Natural killer cell (primary cell): ENCODE measurements at regions not wholly inside any gene's neighbourhood (a gene's known extent, or its start where the extent isn't known, plus 50 kb on each side); places are given as distances from the start of the nearest gene placed in this dataset.

Source experiments
- ATAC-seq, 3 donors: fragments of 150-1000 bp in 2 of 3; fragments of 200-7000 bp in 1 of 3; cut with Tn5 transposase; 1 replicate in 1 of 3; 2 replicates in 2 of 3; pipeline ENCODE4 v1.10.0; 2021; ENCODE audit warnings: mild to moderate bottlenecking in 2 of 3, moderate library complexity in 2 of 3
- DNase-seq, 2 donors: peaks; one replicate each; pipeline versions ENCODE4 v3.0.0 to v3.0.0-alpha.2; 2013 to 2021; ENCODE audit warnings: mixed read lengths in 1 of 2
- H3K27ac ChIP-seq: one replicate; pipeline ENCODE4 v1.5.1; 2013; ENCODE audit warnings: mild to moderate bottlenecking, low read length
- H3K27me3 ChIP-seq: one replicate; pipeline ENCODE4 v1.6.1; 2013; ENCODE audit warnings: low read length; ENCODE audit not compliant: control insufficient read depth, insufficient read depth
- H3K36me3 ChIP-seq: one replicate; pipeline ENCODE4 v1.6.1; 2013; ENCODE audit warnings: low read length; ENCODE audit not compliant: control insufficient read depth, insufficient read depth
- H3K4me1 ChIP-seq: one replicate; pipeline ENCODE4 v1.6.1; 2013; ENCODE audit warnings: low read length; ENCODE audit not compliant: control insufficient read depth, insufficient read depth
- H3K4me3 ChIP-seq: one replicate; pipeline ENCODE4 v1.5.1; 2013; ENCODE audit warnings: low read length
- H3K9me3 ChIP-seq: one replicate; pipeline ENCODE4 v1.6.1; 2013; ENCODE audit warnings: low read length; ENCODE audit not compliant: control insufficient read depth, insufficient read depth
- H3K27ac Mint-ChIP-seq, 2 donors: one replicate each; pipeline ENCODE4 v1.8.0; 2022; ENCODE audit warnings: mild to moderate bottlenecking in 2 of 2, mixed read lengths in 2 of 2, moderate library complexity in 1 of 2
- H3K27me3 Mint-ChIP-seq, 2 donors: one replicate each; pipeline ENCODE4 v1.8.0; 2022; ENCODE audit warnings: low read depth in 2 of 2, mixed read lengths in 2 of 2
- H3K36me3 Mint-ChIP-seq: one replicate; pipeline ENCODE4 v1.8.0; 2022; ENCODE audit warnings: mixed read lengths
- H3K4me1 Mint-ChIP-seq, 2 donors: one replicate each; pipeline ENCODE4 v1.8.0; 2022; ENCODE audit warnings: mixed read lengths in 2 of 2
- H3K4me3 Mint-ChIP-seq: one replicate; pipeline ENCODE4 v1.8.0; 2022; ENCODE audit warnings: mild to moderate bottlenecking, moderate library complexity, mixed read lengths
- H3K9me3 Mint-ChIP-seq, 2 donors: one replicate each; pipeline ENCODE4 v1.8.0; 2022; ENCODE audit warnings: mixed read lengths in 2 of 2
- WGBS: methylation state at CpG from one replicate; pipeline ENCODE4 v1.1.7; 2013; ENCODE audit warnings: missing lambda C conversion rate; ENCODE audit not compliant: insufficient coverage; 5-methylcytosine and 5-hydroxymethylcytosine counted together
- intact Hi-C: fragments of 100-400 bp; cut with micrococcal nuclease; formaldehyde crosslinking; loops from one replicate; pipeline ENCODE4 v1.14.2; 2022
- TF ChIP-seq, protein P1 (sequence below): fragments of 200-600 bp; IDR thresholded peaks from one replicate; pipeline ENCODE4 v1.8.0; 2022; ENCODE audit warnings: antibody characterized with exemption

DNA sequence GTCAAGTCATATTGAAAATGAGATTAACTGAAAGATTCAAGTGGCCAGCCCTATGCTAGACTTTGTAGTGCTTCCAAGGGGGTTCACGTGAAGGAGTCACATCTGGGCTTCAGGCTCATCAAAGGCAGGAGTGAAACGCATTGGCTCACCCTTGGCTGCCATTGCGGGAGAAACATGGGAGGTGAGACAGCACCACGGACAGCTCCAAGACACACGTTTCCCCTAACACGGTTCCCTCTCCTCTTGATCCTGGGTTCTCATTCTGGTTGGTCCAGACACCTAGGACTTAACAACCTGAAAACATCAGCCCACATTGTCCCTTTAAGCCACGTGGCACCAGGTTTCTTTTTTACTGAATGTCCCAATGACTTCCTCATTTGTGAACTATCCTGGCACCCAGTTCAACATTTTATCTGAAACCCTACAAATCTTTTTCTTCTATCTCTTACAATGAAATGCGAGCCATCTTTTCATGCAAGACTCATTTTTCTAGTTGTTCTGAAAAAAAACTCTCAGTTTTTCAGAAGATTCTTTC is 279.0 kb upstream of the VCX3A start:
- Mint-ChIP-seq H3K27ac (no peak overlapping the region), H3K36me3 (no peaks in the 10 kb centered on the region), H3K4me1 (no peaks in the 10 kb centered on the region), H3K4me3 (no peak overlapping the region), H3K9me3 (peaks cover 10 to 11% of the 10 kb centered on the region in 2 donors), H3K27me3 (no peaks in the 10 kb centered on the region)
- Histone ChIP-seq H3K9me3 (no peaks in the 10 kb centered on the region), H3K4me3 (no peak overlapping the region), H3K27me3 (no peaks in the 10 kb centered on the region), H3K27ac (no peak overlapping the region), H3K4me1 (no peaks in the 10 kb centered on the region), H3K36me3 (no peaks in the 10 kb centered on the region)
- intact Hi-C loops, result no loop called here
- whole genome bisulfite sequencing, result 61% methylated on average over 8 of the region's 8 CpGs
- ATAC-seq, result no peak
- DNase-seq, result no peak
- TF ChIP-seq, protein P1, sequence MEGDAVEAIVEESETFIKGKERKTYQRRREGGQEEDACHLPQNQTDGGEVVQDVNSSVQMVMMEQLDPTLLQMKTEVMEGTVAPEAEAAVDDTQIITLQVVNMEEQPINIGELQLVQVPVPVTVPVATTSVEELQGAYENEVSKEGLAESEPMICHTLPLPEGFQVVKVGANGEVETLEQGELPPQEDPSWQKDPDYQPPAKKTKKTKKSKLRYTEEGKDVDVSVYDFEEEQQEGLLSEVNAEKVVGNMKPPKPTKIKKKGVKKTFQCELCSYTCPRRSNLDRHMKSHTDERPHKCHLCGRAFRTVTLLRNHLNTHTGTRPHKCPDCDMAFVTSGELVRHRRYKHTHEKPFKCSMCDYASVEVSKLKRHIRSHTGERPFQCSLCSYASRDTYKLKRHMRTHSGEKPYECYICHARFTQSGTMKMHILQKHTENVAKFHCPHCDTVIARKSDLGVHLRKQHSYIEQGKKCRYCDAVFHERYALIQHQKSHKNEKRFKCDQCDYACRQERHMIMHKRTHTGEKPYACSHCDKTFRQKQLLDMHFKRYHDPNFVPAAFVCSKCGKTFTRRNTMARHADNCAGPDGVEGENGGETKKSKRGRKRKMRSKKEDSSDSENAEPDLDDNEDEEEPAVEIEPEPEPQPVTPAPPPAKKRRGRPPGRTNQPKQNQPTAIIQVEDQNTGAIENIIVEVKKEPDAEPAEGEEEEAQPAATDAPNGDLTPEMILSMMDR, result no peak

DNA sequence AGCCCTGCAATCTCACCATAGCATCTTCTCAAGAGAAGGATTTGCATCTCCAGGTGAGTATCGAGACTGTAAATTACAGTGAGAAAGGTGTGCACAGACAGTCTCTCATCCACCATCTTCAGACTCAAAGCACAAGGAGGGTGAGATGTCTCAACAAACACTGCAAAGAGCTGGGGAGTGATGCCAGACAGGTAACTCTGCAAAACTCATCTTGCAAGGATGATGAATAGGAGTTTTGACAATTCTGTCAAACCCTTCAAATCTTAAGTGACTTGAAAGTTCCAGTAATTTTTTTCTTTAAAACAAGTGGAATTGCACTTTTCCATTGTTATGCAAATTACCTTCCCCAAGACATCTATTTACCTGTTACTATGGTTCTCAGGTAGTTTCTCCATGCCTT is 277.2 kb upstream of the VCX3A start:
- Histone ChIP-seq H3K4me3 (no peak overlapping the region), H3K4me1 (no peaks in the 10 kb centered on the region), H3K9me3 (no peaks in the 10 kb centered on the region), H3K27ac (no peak overlapping the region), H3K27me3 (no peaks in the 10 kb centered on the region), H3K36me3 (no peaks in the 10 kb centered on the region)
- ATAC-seq (no peak), DNase-seq (no peak)
- TF ChIP-seq, protein P1, result no peak
- WGBS, result no CpG with 5 or more reads among the region's 1 CpG
- intact Hi-C loops, result no loop called here
- no peak overlapping the region for H3K4me3 Mint-ChIP-seq
- no peaks in the 10 kb centered on the region for H3K4me1 Mint-ChIP-seq
- H3K9me3 Mint-ChIP-seq, result peaks cover 5 to 7% of the 10 kb centered on the region in 2 donors
- H3K27ac Mint-ChIP-seq, result no peak overlapping the region
- H3K36me3 Mint-ChIP-seq, result no peaks in the 10 kb centered on the region
- no peaks in the 10 kb centered on the region for H3K27me3 Mint-ChIP-seq

DNA sequence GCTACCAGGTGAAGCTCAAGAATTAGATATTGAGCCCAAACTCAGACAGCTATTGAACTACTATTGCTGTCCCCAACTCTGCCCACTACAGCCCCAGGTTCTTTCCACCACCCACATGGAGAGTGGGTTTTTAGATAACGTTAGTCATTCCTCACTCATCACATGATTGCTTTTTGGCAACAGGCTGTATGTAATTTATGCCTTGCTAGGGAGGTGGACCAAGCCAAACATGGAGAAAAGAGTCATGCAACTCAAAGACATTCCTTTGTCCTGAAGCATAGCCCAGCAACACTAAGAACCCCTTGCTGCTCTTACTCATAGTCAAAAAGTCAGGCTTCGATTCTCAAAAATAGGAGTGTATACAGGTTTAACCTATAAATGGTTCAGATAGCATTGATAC is 275.9 kb upstream of the VCX3A start:
- no peaks in the 10 kb centered on the region for H3K36me3 ChIP-seq
- intact Hi-C loops, result no loop called here
- Mint-ChIP-seq H3K4me1 (no peaks in the 10 kb centered on the region), H3K27me3 (no peaks in the 10 kb centered on the region), H3K27ac (no peak overlapping the region), H3K9me3 (peaks cover 5 to 10% of the 10 kb centered on the region in 2 donors), H3K36me3 (no peaks in the 10 kb centered on the region), H3K4me3 (no peak overlapping the region)
- H3K4me3 ChIP-seq, result no peak overlapping the region
- WGBS, result 100% methylated on average over 1 of the region's 2 CpGs
- no peaks in the 10 kb centered on the region for H3K27me3 ChIP-seq
- ATAC-seq (no peak), DNase-seq (no peak)
- no peaks in the 10 kb centered on the region for H3K4me1 ChIP-seq
- H3K27ac ChIP-seq, result no peak overlapping the region
- H3K9me3 ChIP-seq, result no peaks in the 10 kb centered on the region
- TF ChIP-seq, protein P1, result no peak

DNA sequence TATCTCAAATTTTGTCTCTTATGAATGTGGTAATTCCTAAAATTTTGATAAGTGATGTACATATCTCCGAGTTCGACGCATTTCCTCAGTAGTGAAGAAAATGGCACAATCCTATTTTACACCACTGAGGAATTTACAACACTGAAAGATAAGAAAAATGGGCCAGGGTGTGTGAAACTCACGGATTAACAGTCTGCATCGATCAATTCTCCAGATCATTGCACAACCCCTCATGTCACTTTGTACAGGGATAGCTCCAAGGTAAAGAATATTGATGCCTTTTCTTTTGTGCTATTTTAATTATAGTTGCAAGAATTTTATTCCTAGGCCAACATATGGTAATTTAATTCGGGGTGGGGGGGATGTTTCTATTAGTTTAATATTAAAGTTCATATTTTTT is 268.7 kb upstream of the VCX3A start:
- H3K4me3 Mint-ChIP-seq, result no peak overlapping the region
- H3K4me3 ChIP-seq, result no peak overlapping the region
- H3K36me3 ChIP-seq, result no peaks in the 10 kb centered on the region
- H3K27ac Mint-ChIP-seq, result no peak overlapping the region
- DNase-seq (no peak), ATAC-seq (no peak)
- no peak overlapping the region for H3K27ac ChIP-seq
- H3K9me3 Mint-ChIP-seq, result peaks cover 6 to 9% of the 10 kb centered on the region in 2 donors
- H3K36me3 Mint-ChIP-seq, result no peaks in the 10 kb centered on the region
- no peaks in the 10 kb centered on the region for H3K9me3 ChIP-seq
- no peaks in the 10 kb centered on the region for H3K4me1 ChIP-seq
- WGBS, result no CpG with 5 or more reads among the region's 6 CpGs
- H3K4me1 Mint-ChIP-seq, result no peaks in the 10 kb centered on the region
- H3K27me3 ChIP-seq, result no peaks in the 10 kb centered on the region
- TF ChIP-seq, protein P1, result no peak
- no peaks in the 10 kb centered on the region for H3K27me3 Mint-ChIP-seq
- intact Hi-C loops, result no loop called here
